Liver (tissue), 8 donors: ENCODE measurements at regions not wholly inside any gene's neighbourhood (a gene's known extent, or its start where the extent isn't known, plus 50 kb on each side); places are given as distances from the start of the nearest gene placed in this dataset.

ENCODE experiments used
- DNase-seq: peaks from one replicate; pipeline ENCODE4 v3.0.0-alpha.2; 2017; ENCODE audit warnings: low spot score
- H3K27ac ChIP-seq, 2 donors: one replicate each; pipeline ENCODE4 v1.7.0; 2013; ENCODE audit warnings: inconsistent platforms in 2 of 2, low read length in 2 of 2, control low read depth in 1 of 2, low read depth in 1 of 2, mild to moderate bottlenecking in 1 of 2
- H3K27me3 ChIP-seq, 4 donors: one replicate each; pipeline versions ENCODE4 v1.6.1 to v1.7.0; 2013; ENCODE audit warnings: low read length in 3 of 4, inconsistent platforms in 1 of 4, mild to moderate bottlenecking in 1 of 4, moderate library complexity in 1 of 4; ENCODE audit not compliant: control insufficient read depth in 4 of 4, insufficient read depth in 4 of 4
- H3K36me3 ChIP-seq, 4 donors: one replicate each; pipeline versions ENCODE4 v1.6.1 to v1.7.0; 2013; ENCODE audit warnings: low read length in 3 of 4, mild to moderate bottlenecking in 3 of 4, low read depth in 1 of 4, moderate library complexity in 1 of 4; ENCODE audit not compliant: control insufficient read depth in 4 of 4, insufficient read depth in 3 of 4
- H3K4me1 ChIP-seq, 4 donors: one replicate each; pipeline versions ENCODE4 v1.6.1 to v1.7.0; 2013; ENCODE audit warnings: low read length in 3 of 4, mild to moderate bottlenecking in 3 of 4, moderate library complexity in 1 of 4; ENCODE audit not compliant: control insufficient read depth in 4 of 4, insufficient read depth in 4 of 4
- H3K4me3 ChIP-seq, 3 donors: one replicate each; pipeline versions ENCODE4 v1.6.1 to v1.7.0; 2013; ENCODE audit warnings: low read length in 3 of 3, control low read depth in 1 of 3, low read depth in 1 of 3, mild to moderate bottlenecking in 1 of 3
- H3K9ac ChIP-seq, 2 donors: one replicate each; pipeline ENCODE4 v1.7.0; 2013; ENCODE audit warnings: low read length in 2 of 2, mild to moderate bottlenecking in 2 of 2, moderate library complexity in 2 of 2, control low read depth in 1 of 2, low read depth in 1 of 2
- H3K9me3 ChIP-seq, 4 donors: one replicate each; pipeline versions ENCODE4 v1.6.1 to v1.7.0; 2013; ENCODE audit warnings: low read length in 3 of 4; ENCODE audit not compliant: control insufficient read depth in 4 of 4
- ATF3 ChIP-seq: IDR thresholded peaks from 2 replicates; pipeline ENCODE4 v1.6.1; 2016; ENCODE audit warnings: antibody characterized with exemption
- CTCF ChIP-seq: fragments of 150-350 bp; IDR thresholded peaks from 2 replicates; pipeline ENCODE4 v1.5.1; 2017; ENCODE audit warnings: improper control_type of control experiment, low read depth, low read length; ENCODE audit not compliant: missing input control
- EGR1 ChIP-seq, 2 donors: IDR thresholded peaks; 2 replicates each; pipeline ENCODE4 v1.6.1; 2016 to 2018; ENCODE audit warnings: antibody characterized with exemption in 2 of 2, low read depth in 2 of 2
- FOXA1 ChIP-seq: IDR thresholded peaks from 2 replicates; pipeline ENCODE4 v1.6.1; 2016; ENCODE audit warnings: antibody characterized with exemption
- FOXA2 ChIP-seq: IDR thresholded peaks from 2 replicates; pipeline ENCODE4 v1.6.1; 2016; ENCODE audit warnings: antibody characterized with exemption
- GABPA ChIP-seq, 2 donors: IDR thresholded peaks in 1 of 2; conservative IDR thresholded peaks in 1 of 2; 2 replicates each; pipeline ENCODE4 v1.6.1; 2016; ENCODE audit warnings: antibody characterized with exemption in 2 of 2, mild to moderate bottlenecking in 1 of 2, moderate library complexity in 1 of 2
- HNF4A ChIP-seq, 2 donors: conservative IDR thresholded peaks; 2 replicates each; pipeline ENCODE4 v1.6.1; 2016; ENCODE audit warnings: antibody characterized with exemption in 2 of 2, mild to moderate bottlenecking in 2 of 2
- HNF4G ChIP-seq: IDR thresholded peaks from 2 replicates; pipeline ENCODE4 v1.6.1; 2016; ENCODE audit warnings: antibody characterized with exemption
- JUND ChIP-seq, 2 donors: IDR thresholded peaks; 2 replicates each; pipeline ENCODE4 v1.6.1; 2016; ENCODE audit warnings: antibody characterized with exemption in 2 of 2
- MAX ChIP-seq: IDR thresholded peaks from 2 replicates; pipeline ENCODE4 v1.6.1; 2016; ENCODE audit warnings: antibody characterized with exemption
- NR2F2 ChIP-seq: IDR thresholded peaks from 2 replicates; pipeline ENCODE4 v1.6.1; 2016; ENCODE audit warnings: antibody characterized with exemption
- RAD21 ChIP-seq, 2 donors: IDR thresholded peaks; 2 replicates each; pipeline ENCODE4 v1.6.1; 2016; ENCODE audit warnings: antibody characterized with exemption in 2 of 2, mild to moderate bottlenecking in 2 of 2
- RXRA ChIP-seq, 2 donors: IDR thresholded peaks; 2 replicates each; pipeline ENCODE4 v1.6.1; 2017 to 2018; ENCODE audit warnings: antibody characterized with exemption in 2 of 2, mild to moderate bottlenecking in 1 of 2
- SP1 ChIP-seq: IDR thresholded peaks from 2 replicates; pipeline ENCODE4 v1.6.1; 2018; ENCODE audit warnings: antibody characterized with exemption, mild to moderate bottlenecking
- TAF1 ChIP-seq: conservative IDR thresholded peaks from 2 replicates; pipeline ENCODE4 v1.6.1; 2016; ENCODE audit warnings: antibody characterized with exemption, mild to moderate bottlenecking
- YY1 ChIP-seq: IDR thresholded peaks from 2 replicates; pipeline ENCODE4 v1.6.1; 2016; ENCODE audit warnings: antibody characterized with exemption, mild to moderate bottlenecking
- ZBTB33 ChIP-seq: IDR thresholded peaks from 2 replicates; pipeline ENCODE4 v1.6.1; 2016; ENCODE audit warnings: antibody characterized with exemption
- WGBS: extraction: QIAGEN DNeasy Blood & Tissue Kit; methylation state at CpG from one replicate; pipeline ENCODE4 v1.1.7; 2013; 5-methylcytosine and 5-hydroxymethylcytosine counted together
- TF ChIP-seq, protein P1 (sequence below): IDR thresholded peaks from 2 replicates; pipeline ENCODE4 v1.6.1; 2016; ENCODE audit warnings: antibody characterized with exemption, mild to moderate bottlenecking
- donor health status: healthy.
- donor health status: healthy.
- donor health status: healthy.
- donor health status: healthy.
- donor health status: healthy.

- WGBS: 39% methylated on average over 4 of the region's 4 CpGs
- Histone ChIP-seq H3K27me3 (no peaks in the 10 kb centered on the region), H3K9ac (no peak overlapping the region), H3K36me3 (no peaks in the 10 kb centered on the region), H3K4me1 (peaks cover 8 to 34% (median 27%) of the 10 kb centered on the region in 4 donors), H3K4me3 (no peak overlapping the region), H3K9me3 (no peaks in the 10 kb centered on the region), H3K27ac (peak overlapping the region; percentile 4 to 39)
- TF ChIP-seq JUND (IDR thresholded peaks at IDR 0.05): peak; percentile 18 to 57
- peak; percentile 33 for TF ChIP-seq ZBTB33
- TF ChIP-seq SP1: peak; percentile 76
- TF ChIP-seq FOXA1: no peak
- TF ChIP-seq NR2F2: peak; percentile 75
- peak; percentile 55 for TF ChIP-seq HNF4G
- TF ChIP-seq TAF1: no peak
- TF ChIP-seq FOXA2: peak; percentile 20
- TF ChIP-seq CTCF: no peak
- no peak for TF ChIP-seq YY1
- TF ChIP-seq EGR1 (IDR thresholded peaks at IDR 0.05; ENCODE audit: low read depth in 2 of 2): no peak
- peak; percentile 54 to 71 for TF ChIP-seq RAD21 (IDR thresholded peaks at IDR 0.05)
- TF ChIP-seq RXRA (IDR thresholded peaks at IDR 0.05): peak; percentile 85 to 88
- TF ChIP-seq HNF4A (conservative IDR thresholded peaks at IDR 0.05): peak; percentile 75 to 77
- TF ChIP-seq MAX: peak; percentile 92
- no peak for DNase-seq
These were observed 280.8 kb downstream of the SHQ1 start for GRCh38 chr3:72567474-72567873.

DNA sequence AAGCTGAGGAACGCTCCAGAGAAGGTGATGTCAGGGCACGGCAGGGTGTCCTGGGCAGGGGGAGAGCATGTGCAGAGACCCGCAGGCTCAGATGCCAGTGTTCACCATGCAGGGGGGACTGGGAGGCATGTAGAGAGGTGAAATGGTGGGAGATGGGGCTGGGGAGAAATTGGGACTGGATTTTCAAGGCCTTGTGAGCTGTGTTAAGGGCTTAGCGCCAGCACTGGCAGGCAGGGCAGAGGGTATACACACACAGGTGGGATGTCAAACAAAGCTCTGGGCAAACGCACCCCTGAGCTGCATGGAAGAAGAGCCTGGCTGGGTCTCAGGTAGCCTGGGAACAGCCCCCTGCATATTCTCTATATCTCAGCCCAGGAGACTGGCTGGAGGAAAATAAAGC is 282.7 kb downstream of the SHQ1 start:
- no peaks in the 10 kb centered on the region for H3K36me3 ChIP-seq
- no peak for DNase-seq
- TF ChIP-seq NR2F2: no peak
- no peak for TF ChIP-seq ATF3
- no peak for TF ChIP-seq EGR1 (IDR thresholded peaks at IDR 0.05; ENCODE audit: low read depth in 2 of 2)
- TF ChIP-seq, protein P1, sequence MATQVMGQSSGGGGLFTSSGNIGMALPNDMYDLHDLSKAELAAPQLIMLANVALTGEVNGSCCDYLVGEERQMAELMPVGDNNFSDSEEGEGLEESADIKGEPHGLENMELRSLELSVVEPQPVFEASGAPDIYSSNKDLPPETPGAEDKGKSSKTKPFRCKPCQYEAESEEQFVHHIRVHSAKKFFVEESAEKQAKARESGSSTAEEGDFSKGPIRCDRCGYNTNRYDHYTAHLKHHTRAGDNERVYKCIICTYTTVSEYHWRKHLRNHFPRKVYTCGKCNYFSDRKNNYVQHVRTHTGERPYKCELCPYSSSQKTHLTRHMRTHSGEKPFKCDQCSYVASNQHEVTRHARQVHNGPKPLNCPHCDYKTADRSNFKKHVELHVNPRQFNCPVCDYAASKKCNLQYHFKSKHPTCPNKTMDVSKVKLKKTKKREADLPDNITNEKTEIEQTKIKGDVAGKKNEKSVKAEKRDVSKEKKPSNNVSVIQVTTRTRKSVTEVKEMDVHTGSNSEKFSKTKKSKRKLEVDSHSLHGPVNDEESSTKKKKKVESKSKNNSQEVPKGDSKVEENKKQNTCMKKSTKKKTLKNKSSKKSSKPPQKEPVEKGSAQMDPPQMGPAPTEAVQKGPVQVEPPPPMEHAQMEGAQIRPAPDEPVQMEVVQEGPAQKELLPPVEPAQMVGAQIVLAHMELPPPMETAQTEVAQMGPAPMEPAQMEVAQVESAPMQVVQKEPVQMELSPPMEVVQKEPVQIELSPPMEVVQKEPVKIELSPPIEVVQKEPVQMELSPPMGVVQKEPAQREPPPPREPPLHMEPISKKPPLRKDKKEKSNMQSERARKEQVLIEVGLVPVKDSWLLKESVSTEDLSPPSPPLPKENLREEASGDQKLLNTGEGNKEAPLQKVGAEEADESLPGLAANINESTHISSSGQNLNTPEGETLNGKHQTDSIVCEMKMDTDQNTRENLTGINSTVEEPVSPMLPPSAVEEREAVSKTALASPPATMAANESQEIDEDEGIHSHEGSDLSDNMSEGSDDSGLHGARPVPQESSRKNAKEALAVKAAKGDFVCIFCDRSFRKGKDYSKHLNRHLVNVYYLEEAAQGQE: no peak
- no peak for TF ChIP-seq ZBTB33
- TF ChIP-seq GABPA (IDR thresholded peaks at IDR 0.05 in 1 of 2, conservative IDR thresholded peaks at IDR 0.05 in 1 of 2): no peak
- no peak for TF ChIP-seq FOXA1
- 94% methylated on average over 5 of the region's 5 CpGs for WGBS
- H3K9ac ChIP-seq: no peak overlapping the region
- no peak overlapping the region for H3K4me3 ChIP-seq
- no peaks in the 10 kb centered on the region for H3K27me3 ChIP-seq
- H3K4me1 ChIP-seq: peaks cover 4 to 15% (median 14%) of the 10 kb centered on the region in 4 donors
- H3K27ac ChIP-seq: no peak overlapping the region
- no peaks in the 10 kb centered on the region for H3K9me3 ChIP-seq
